GM19397 (cell line): ENCODE measurements at regions not wholly inside any gene's neighbourhood (a gene's known extent, or its start where the extent isn't known, plus 50 kb on each side); places are given as distances from the start of the nearest gene placed in this dataset.

Experiments used
- ATAC-seq: cut with Tn5 transposase; IDR thresholded peaks from one replicate; pipeline ENCODE4 v1.9.1; 2021; ENCODE audit warnings: mild to moderate bottlenecking, moderate library complexity; ENCODE audit not compliant: unreplicated experiment

DNA sequence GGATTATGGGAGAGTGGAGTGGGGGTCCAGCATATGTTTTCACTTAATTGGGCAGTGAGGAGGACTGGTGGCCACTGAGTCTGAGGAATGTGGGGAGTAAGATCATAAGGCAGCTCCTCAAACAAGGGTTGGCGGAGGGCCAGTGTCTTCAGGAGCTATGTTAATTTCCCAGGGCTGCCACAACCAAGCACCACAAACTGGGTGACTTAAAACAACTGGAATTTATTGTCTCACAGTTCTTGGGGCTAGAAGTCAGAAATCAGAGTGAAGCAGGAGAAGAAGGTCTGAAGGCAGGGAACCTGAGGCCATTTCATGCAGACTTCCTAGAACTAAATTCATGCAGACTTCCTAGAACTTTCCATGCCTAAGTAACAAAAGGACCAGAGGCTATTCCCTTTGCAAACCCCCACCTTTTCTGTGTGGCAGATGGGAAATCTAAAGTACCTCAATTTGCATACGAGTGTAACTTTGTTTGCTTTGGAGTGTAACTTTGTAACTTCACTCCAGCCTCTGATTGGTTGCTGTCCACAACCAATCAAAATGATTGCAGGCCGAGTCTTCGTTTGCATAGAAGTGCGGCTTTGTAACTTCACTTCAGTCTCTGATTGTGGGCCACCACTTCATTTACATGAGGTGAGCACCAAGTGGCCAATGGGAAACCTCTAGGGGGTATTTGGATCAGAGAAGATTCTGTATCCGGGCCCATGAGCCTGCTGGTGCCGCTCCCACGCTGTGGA, 50.5 kb upstream of the ZBED5 start:
- no peak for ATAC-seq
